Muscle of back (tissue), 3 donors: ENCODE measurements at regions not wholly inside any gene's neighbourhood (a gene's known extent, or its start where the extent isn't known, plus 50 kb on each side); places are given as distances from the start of the nearest gene placed in this dataset.
A peak's percentile ranks its signal among the peaks of the same experiment; 100 is the strongest.

Source experiments
- DNase-seq, 3 donors: peaks; one replicate each; pipeline versions ENCODE4 v3.0.0 to v3.0.0-alpha.2; 2013

DNA sequence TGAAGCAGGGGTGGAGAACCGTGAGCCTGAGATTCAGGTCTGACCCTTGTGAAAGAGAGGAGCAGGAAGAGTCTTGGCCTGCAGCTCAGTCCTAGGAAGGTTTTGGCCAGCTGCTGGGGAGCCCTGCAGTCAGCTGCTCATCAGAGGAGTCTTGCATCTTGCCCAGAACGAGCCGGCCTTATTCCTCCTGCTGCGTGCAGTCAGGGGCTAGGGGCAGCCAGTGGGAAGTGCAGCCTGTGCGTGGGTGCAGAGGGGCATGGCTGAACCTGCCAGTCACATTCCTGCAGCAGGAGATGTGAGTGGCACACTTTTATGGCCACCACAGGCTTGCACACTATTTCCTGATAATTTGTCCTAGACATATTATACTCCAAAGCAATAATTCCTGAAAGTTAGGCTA is 278.7 kb downstream of the NPR3 start:
- no peak for DNase-seq

DNA sequence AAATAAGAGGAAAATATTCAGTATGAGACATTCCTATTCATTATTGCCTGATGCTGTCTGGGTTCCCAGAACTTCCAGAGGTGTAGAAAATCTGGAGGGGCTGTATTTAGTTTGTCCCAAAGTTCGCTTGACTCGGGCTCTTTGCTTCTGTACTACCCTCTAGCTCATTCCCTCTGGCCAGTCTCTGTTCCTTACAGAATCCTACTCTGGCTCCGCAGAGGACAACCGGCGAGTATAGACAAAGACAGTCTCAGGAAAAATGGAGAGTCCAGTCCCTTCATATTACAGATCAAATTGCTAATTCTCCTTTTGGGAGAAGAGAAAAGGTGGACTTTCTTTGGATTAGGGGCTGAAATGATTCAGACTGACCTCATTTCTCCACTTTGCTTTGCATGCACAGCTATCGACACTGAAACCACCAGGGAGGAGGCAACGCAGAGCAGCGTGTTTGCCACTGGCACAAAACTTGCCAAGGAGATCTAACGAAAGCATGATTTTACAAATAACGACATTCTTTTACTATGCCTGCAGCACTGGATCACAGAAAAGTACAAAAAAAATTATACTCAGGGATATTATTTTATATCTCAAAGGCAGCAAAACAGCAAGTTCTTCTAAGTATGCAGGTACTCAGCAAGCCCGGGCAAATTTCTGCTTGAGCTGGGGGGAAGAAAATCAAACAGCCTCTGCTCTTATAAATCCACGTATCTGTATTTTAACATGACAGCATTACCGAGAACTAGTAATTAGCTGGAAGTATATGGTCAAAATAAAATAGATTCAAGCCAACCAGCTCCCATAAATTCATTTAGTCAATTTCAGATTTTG is 279.7 kb downstream of the NPR3 start:
- DNase-seq = no peak

DNA sequence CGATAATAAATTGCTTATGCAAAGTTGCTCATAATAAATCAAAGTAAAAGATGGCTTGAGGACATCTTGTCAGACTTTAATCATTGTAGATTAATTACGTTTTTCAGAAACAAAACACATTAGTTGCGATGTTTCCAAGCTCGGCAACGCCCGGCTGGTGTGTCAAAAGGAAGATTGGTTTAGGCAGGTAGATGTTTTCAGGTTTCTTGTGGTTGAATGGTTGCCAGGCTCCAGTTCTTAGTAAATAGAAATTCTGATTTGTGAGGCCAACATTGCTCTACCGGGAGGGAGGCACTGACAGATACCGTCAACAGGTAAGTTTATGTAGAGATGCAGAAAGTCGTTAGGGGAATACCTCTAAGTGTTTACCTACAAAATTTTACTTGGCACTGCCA is 280.3 kb downstream of the NPR3 start:
- no peak for DNase-seq

DNA sequence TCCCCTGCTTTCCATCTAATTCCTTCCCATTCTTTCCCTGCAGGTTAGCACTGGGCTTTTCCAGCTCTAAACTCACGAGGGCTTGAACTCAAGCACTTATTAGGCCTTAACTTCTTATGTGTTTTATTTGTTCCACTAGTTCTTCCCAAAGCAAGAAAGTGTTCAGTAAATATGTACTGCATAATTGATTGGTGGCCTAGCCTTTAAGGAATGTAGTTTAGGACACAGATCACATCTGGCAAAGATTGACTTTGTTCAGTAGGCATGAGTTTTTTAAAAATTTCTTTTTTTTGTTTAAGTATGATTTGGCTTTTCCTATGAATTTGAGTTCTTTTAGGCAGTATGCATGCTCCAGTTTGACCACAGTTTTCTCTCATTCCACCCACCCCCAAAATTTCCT is 285.2 kb downstream of the NPR3 start:
- no peak for DNase-seq

DNA sequence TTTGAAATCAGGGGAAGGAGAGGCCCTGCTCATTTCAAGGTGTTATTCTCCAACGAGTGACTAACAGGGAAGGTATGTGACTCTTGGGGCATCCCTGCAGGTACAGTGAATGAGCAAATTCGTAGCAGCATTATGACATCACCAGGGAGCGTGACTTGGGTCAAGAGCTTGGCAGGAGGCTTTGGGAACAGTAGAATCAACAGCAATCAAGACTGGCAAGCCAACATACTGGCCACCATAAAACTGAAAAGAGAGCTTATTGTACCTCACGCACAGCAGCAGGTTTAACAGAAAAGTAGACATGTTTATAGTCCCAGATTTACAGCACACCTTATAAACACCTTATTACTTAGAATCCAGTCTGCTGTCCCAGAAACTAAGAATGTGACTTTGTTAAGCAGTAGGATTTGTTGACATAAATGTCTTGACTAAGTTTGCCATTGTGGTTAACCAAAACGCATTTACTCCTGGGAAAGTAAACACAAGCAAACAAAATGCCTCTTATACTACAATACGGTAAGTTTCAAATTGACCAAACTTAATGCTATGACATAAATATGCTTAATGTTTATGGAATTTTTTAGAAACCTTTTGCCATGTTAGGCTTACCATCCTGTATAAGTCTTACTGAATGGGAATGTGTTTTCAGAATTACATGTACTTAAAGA is 297.8 kb downstream of the NPR3 start:
- no peak for DNase-seq

DNA sequence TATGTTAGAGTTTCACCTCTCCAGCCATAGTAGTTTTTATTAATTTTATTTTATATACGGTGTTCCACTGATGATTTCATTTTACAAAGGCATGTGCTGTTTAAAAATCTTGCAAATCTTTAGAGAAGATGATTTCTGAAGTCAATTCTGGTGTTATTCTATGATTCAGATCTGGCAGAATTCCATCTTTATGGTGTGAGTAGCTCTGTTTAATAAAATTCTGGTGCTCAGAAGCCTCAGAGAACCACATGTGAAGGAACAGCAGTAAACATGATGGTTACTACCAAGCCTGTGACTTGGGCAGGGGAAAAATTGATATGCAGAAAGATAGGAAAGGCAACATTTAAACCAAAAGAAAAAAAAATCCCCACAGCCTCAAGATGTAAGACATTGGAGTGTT is 299.7 kb downstream of the NPR3 start:
- DNase-seq = peak in 1 of 3 donors; percentile 6

DNA sequence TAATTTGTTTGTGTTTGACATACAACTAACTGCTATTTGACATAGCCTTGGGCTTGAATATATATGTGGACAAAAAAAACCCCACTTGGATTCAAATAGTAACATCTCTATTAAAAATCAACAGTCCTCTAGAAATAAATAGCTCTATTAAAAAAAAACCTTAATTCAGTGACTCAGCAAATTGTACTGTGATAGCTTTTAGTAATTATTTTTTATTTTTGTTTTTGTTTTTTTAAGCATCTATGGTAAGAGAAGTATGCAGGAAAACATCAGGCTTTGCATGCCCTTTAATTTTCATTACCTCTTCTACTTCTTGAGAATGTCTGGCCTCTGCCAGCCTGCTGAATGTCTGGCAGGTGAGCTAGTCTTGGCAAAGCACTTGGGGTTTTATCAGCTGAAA is 300.7 kb downstream of the NPR3 start:
- no peak for DNase-seq

DNA sequence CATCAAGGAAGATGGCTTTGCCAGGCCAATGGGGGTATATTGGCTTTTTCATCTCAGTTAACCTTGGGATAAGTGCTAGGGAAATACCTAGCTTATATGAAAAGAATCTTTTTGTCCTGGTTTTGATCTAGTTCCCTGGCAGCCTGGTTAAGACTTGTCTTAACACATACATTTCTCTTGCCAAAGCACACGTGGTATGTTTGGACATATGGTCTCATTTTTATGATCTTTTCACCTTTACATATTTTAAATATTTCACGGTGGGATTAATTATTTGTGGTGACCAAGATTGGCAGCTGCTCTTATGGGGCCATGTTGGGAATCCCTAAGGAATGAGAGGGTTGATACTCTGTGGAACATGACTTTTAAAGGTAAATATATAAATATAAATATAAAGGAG is 312.5 kb downstream of the NPR3 start:
- no peak for DNase-seq

DNA sequence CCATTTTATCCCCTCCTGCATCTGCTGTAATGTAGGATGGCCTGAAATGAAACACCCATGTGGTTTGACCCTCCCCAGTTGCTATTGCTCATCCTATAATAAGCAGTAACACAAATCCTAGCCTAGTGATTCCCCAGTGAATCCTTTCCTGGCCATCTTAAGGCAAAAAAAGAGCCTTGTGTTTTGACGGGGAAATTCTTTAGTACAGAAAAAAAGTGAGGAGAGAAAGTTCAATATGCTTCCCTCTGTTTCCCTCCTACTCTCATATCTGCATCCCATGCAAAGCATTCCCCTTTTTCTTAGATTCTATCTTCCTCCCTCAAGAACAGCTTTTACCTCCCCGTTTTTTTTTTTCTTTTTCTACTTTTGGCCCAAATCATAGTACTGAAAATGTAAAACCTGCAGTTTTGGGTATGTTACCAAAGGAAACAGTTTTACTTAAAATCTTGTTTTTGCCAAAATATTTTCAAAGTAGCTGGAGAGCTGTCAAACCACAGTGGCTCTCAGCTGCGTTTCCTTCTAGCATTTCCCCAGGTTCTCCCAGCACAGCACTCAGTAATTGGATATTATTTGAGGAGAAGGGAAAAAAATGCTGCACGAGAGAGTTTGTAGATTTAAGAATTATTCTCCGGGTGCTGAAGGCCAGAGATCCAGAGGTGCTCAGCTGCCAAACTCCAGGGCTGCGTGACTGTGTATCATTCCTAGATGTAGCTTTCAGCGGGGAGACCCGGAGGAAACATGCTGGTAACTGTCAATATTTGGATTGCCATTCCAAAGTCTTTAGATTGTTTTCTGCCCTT is 321.4 kb downstream of the NPR3 start:
- DNase-seq = peak; percentile 28 to 87 (median 70)

DNA sequence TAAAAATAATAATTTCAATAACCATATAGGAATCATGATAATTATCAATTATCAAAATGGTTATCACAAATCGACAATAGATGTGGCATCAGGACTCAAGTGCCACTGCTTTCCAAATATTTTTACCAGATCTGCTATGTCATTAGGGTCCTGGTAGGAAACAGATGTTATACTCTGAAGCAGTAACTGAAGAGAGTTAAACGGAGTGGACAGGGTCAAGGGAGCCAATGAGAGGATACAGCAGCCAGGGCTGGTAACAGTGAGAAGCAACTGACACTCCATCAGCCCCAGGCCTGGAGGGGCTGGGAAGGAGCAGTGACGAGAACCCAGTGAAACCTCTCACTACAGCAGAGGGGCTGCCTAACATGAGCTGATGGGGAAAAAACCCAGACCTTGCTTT is 322.4 kb downstream of the NPR3 start:
- no peak for DNase-seq

DNA sequence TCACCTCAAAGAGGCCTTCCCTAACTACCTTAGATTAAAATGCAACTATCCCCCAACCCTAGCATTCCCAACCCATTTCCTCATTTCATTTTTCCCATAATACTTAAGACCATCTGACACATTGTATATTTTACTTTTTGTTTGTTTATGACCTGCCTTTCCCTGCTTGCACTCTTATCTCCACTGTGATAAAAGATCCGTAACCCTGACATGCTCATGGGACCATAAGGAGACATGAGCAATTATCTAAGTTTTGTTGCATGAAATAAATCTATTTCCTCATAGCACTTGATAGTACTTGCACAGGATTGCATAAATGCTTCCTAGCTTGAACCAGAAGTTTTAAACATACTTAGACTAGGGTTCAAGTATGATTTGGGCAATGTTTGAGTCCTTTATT is 323.7 kb downstream of the NPR3 start:
- no peak for DNase-seq

DNA sequence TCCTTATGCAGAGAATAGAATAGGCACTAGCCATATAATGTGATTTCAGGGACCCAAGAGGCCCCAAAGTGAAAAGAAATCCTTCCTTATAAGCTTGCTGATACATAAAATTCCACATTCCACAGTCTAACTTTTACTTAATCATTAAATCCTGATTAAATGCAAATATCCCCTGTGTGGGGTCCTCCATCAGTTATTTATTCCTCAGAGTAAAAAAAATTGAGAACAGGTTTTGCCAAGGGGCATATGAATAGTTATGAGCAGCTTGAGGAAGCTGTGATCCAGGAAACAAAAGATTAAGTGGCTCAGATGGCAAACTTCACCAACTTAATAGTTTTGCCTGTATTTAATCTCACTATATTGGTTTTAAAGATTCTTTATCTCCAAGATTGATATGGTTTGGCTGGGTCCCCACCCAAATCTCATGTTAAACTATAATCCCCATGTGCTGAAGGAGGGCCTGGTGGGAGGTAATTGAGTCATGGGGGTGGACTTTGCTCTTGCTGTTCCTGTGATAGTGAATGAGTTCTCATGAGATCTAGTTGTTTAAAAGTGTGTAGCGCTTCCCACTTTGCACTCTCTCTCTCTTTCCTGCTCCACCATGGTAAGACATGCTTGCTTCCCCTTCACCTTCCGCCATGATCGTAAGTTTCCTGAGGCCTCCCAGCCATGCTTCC is 324.9 kb downstream of the NPR3 start:
- DNase-seq = no peak

DNA sequence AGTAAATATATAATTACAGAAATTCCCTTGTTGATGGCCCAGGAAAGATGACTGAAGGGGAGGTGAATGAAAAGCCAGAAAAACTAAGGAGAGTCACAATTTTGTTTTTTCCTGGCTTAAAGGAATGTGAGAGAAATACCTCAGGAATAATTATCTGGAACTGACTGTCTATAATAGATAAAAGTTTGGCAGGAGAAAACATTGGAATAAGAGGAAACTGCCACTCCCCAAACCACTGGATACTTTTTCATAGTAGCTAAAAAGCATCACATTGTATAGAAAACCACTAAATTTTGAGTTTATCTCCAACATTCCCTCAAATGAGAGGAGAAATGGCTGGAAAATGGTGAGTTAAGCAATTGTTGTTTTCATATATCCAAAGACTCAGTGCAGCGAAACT is 326.0 kb downstream of the NPR3 start:
- DNase-seq = peak in 1 of 3 donors; percentile 28

DNA sequence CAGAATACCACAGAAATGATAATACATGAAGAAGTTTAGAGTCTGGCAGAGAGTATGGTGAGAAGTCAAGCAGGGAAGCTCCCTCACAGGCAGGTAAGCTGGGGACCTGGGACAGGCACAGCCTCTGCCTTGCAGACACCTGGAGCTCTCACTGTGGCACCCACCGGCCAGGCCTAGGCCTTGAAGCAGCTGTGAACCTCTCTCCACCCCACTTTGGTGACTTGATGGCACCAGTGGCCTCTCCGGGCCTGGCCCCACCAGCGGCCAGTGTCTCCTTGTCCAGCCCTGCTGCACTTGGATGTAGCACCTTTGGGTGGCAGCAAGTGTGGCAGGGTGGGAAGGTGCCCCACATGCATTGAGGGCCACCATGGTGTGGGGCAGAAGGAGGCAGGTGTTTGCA is 330.5 kb downstream of the NPR3 start:
- no peak for DNase-seq

DNA sequence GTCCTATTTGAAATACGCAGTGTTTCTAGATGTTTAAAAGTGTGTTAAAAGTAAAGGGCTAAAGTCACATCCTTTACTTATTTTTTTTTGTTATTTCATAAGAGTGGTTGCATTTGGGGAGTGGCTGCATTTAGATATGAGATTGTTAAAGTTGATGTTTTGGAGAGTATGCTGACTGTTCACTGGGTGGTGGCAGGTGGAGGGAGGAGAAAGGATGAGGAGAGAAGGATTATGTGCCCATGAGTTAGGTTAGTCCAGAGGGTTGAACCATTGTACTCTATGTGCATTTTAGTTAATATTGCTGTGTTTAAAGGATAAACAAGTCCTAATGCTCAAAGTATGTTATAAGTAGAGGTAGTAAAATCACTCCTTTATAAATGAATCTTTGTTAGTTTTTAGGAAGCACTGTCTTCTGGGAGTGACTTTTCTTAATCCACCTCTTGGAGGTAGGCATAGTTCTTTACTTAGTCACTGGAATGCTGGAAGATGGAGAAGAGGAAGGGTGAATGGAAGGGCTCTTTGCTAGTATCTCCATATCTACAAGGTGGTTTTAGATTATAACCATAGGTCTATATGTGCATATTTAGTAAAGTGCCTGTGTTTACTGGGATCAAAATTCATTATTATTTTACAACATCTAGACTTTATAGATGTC is 332.3 kb downstream of the NPR3 start:
- no peak for DNase-seq

DNA sequence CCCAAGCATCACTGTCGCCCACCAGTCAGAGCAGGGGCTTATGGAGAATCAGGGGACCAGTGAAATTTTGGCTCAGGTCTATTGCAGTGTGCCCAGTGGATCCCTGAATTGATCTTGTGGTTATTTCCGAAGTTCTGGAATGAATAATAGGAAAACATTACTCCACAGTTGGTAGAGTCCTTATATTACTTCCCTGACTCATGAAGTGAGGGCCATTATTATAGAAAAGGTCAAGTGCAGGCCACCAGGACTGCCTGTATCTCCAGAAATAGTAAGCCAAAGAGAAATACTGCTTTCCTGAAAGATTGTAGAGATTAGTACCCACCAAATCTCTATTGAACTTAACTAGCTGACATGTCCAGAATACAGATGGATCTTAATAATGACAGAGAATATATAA is 335.0 kb downstream of the NPR3 start:
- no peak for DNase-seq

DNA sequence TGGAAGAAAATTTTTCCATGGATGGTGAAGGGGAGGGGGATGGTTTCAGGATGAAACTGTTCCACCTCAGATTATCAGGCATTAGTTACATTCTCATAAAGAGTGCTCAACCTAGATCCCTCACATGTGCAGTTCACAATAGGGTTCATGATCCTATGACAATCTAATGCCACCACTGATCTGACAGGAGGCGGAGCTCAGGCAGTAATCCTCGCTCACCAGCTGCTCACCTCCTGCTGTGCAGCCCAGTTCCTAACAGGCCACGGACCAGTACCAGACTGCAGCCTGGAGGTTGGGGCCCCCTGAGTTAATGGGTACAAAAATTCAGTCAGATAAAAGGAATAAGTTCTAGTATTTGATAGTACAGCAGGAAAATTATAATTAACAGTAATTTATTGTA is 337.2 kb downstream of the NPR3 start:
- DNase-seq = no peak

DNA sequence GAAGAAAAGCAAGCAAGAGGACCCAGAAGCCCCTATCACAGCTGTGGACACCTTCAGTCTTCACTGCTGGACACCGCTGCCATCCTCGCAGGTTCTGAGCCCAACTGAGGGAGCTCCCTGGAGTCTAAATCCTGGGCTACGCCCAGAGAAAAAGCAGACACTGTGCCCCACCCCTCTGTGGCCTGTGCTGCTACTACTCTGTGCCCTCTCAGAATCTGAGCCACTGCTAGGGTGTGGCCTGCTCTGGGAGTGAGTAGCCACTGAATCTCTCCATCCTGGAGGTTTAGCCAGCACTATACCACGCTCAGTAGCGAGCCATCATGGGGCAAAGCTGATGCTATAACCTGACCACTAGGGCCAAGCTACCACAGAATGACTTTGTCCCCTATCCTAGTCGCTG is 338.2 kb downstream of the NPR3 start:
- no peak for DNase-seq

DNA sequence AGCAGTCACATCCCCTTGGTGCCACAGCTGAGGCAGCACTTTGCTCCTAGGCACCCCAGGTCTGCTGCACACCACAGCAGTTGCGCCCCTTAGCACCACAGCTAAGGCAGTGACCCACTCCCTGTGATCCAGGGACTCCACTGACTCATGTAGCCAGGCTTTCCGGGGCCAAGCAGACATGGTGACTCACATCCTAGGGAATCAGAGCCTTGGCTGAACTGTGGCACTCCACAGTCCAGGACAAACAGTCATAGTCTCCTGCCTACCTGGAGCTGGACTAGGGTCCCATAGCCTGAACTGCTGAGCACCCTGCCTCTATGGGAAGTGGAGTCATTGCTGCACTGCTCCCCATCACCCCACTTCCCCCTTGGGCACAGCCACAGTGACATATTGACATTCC is 338.7 kb downstream of the NPR3 start:
- peak in 1 of 3 donors; percentile 72 for DNase-seq

DNA sequence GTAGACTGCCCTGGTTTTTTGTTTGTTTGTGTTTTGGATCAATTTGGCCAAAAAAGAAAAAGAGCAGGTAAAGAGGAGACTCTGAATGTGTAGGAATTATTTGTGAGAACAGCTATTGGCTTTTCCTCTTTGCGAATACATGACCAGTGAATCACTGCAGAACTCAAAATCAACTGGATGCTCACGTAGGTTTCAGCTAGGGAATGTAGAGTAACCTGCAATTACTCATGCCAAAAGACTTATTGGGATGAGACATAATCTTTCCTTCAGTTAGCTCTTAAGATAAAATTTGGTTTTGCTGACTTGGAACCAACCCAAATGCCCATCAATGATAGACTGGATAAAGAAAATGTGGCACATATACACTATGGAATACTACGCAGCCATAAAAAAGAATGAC is 348.0 kb downstream of the NPR3 start:
- DNase-seq = no peak

DNA sequence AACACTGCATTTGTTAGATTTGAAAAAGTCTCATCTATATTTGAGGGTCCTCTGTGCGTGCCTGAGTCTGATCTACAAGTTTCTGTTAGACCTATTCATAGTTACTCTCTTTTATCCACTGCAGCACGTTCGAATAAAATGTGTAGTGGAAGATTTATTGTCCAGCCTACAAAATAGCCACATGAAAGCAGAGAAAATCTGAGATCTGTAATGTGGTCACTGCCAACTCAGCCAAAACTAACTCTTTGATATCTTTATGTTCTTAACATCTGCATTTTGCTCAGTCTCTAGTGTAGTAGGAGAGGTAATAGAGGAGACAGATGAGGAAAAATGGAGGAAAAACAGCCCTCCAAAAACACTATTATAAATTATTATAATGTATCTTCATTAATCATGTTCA is 354.0 kb downstream of the NPR3 start:
- no peak for DNase-seq

DNA sequence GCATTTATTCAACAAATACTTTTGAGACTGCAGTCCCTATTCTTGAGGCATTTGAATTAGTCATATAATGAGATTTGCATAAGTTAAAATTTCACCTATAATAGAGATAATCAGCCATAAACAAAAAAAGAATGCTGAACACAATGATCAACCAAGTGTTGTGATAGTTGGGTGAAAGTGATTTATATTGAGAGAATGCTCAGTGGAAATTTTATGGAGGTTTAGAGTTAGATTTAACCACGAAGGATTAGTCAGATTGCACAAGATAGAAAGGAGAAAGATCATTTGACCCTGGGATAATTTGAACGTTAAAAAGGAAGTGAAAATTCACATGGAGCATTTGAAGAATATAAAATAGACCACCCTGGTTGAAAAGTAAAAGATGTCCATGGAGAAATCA is 356.2 kb downstream of the NPR3 start:
- DNase-seq = no peak
